ENCODE measurements at regions not wholly inside any gene's neighbourhood (a gene's known extent, or its start where the extent isn't known, plus 50 kb on each side); places are given as distances from the start of the nearest gene placed in this dataset.

DNA sequence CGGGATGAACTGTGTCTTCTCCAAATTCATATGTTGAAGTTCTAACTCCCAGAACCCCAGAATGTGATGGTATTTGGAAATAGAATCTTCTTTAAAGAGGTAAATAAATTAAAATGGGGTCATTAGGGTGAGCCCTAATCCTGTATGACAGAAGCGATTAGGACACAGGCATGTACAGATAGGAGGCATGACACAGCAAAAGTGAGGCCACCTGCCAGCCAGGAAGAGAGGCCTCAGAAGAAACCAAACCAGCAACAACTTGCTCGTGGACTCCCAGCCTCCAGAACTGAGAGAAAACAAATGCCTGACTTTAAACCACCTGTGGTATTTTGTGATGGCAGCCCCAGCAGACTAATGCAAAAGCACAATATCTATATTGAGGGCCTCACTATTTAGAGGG lies 214.3 kb downstream of the NEBL start:
- TF ChIP-seq, protein P1, sequence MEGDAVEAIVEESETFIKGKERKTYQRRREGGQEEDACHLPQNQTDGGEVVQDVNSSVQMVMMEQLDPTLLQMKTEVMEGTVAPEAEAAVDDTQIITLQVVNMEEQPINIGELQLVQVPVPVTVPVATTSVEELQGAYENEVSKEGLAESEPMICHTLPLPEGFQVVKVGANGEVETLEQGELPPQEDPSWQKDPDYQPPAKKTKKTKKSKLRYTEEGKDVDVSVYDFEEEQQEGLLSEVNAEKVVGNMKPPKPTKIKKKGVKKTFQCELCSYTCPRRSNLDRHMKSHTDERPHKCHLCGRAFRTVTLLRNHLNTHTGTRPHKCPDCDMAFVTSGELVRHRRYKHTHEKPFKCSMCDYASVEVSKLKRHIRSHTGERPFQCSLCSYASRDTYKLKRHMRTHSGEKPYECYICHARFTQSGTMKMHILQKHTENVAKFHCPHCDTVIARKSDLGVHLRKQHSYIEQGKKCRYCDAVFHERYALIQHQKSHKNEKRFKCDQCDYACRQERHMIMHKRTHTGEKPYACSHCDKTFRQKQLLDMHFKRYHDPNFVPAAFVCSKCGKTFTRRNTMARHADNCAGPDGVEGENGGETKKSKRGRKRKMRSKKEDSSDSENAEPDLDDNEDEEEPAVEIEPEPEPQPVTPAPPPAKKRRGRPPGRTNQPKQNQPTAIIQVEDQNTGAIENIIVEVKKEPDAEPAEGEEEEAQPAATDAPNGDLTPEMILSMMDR (IDR thresholded peaks at IDR 0.05): no peak
- TF ChIP-seq ZFX (IDR thresholded peaks at IDR 0.05; ENCODE audit: borderline replicate concordance): no peak
